Peyer's patch (tissue), 4 donors: ENCODE measurements at regions not wholly inside any gene's neighbourhood (a gene's known extent, or its start where the extent isn't known, plus 50 kb on each side); places are given as distances from the start of the nearest gene placed in this dataset.
"Not testable (repeated sequence)": the region's sequence is repeated elsewhere in the genome, so short reads cannot be mapped to it uniquely, and the experiment has no call there.

Experiments
- CTCF ChIP-seq, 6 experiments: fragments of 450-650 bp in 4 of 6; fragments of 200-600 bp in 2 of 6; sonication (generic) in 1 of 6; IDR thresholded peaks; one replicate each; pipeline ENCODE4 v1.5.1; 2017 to 2019; ENCODE audit warnings: antibody characterized with exemption in 6 of 6, mild to moderate bottlenecking in 3 of 6, moderate library complexity in 1 of 6
- POLR2A ChIP-seq, 2 donors: fragments of 450-650 bp; IDR thresholded peaks; one replicate each; pipeline ENCODE4 v1.5.1; 2017; ENCODE audit warnings: antibody characterized with exemption in 2 of 2, mild to moderate bottlenecking in 2 of 2, moderate library complexity in 2 of 2

- not testable (repeated sequence) for TF ChIP-seq CTCF, POLR2A (IDR thresholded peaks at IDR 0.05)
Measured at GRCh38 chr14:38062223-38062622, 145.5 kb upstream of the SSTR1 start.
